ENCODE measurements at regions not wholly inside any gene's neighbourhood (a gene's known extent, or its start where the extent isn't known, plus 50 kb on each side); places are given as distances from the start of the nearest gene placed in this dataset.

GRCh38 chr10:125457406-125457805 is 225.6 kb downstream of the TEX36 start:
- Histone ChIP-seq H3K36me3 (no peaks in the 10 kb centered on the region), H3K27ac (no peak overlapping the region), H3K9me3 (no peaks in the 10 kb centered on the region), H3K27me3 (peaks cover 0 to 41% (median 13%) of the 10 kb centered on the region in 7 donors), H3K4me3 (no peak overlapping the region), H3K4me1 (no peaks in the 10 kb centered on the region)
- WGBS, 2 donors: 52 to 57% methylated on average over 5 of the region's 5 CpGs
- DNase-seq (no peak), ATAC-seq (no peak)
- TF ChIP-seq, protein P1, sequence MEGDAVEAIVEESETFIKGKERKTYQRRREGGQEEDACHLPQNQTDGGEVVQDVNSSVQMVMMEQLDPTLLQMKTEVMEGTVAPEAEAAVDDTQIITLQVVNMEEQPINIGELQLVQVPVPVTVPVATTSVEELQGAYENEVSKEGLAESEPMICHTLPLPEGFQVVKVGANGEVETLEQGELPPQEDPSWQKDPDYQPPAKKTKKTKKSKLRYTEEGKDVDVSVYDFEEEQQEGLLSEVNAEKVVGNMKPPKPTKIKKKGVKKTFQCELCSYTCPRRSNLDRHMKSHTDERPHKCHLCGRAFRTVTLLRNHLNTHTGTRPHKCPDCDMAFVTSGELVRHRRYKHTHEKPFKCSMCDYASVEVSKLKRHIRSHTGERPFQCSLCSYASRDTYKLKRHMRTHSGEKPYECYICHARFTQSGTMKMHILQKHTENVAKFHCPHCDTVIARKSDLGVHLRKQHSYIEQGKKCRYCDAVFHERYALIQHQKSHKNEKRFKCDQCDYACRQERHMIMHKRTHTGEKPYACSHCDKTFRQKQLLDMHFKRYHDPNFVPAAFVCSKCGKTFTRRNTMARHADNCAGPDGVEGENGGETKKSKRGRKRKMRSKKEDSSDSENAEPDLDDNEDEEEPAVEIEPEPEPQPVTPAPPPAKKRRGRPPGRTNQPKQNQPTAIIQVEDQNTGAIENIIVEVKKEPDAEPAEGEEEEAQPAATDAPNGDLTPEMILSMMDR (IDR thresholded peaks at IDR 0.05): no peak
- intact Hi-C loops (cut with DNase I): no loop called here

DNA sequence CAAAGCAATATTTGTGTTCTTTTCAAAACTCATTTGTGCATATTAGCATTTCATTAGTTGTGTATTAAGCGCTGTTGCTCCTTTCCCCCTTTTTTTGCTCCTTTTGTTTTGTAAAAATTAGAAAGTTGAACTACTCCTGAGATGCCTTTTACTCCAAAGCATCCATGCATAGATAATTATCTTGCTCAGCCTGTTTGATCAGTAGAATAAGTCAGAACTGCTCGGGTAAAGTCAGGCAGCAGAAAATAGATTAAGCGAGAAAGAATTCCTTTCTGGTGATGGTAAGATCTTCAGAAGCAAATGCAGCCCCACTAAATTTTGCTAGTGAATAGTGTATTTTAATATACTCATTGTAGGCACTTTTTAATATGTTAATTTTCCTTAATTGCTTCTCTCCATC is 227.1 kb downstream of the TEX36 start:
- no peaks in the 10 kb centered on the region for H3K4me1 ChIP-seq
- no peaks in the 10 kb centered on the region for H3K36me3 ChIP-seq
- 29 to 44% methylated on average over 3 of the region's 3 CpGs for WGBS, 2 donors
- H3K4me3 ChIP-seq: no peak overlapping the region
- no peak overlapping the region for H3K27ac ChIP-seq
- no peak for ATAC-seq
- peaks cover 0 to 42% (median 24%) of the 10 kb centered on the region in 7 donors for H3K27me3 ChIP-seq
- intact Hi-C loops (cut with DNase I): no loop called here
- TF ChIP-seq, protein P1 (IDR thresholded peaks at IDR 0.05): no peak
- no peaks in the 10 kb centered on the region for H3K9me3 ChIP-seq
- no peak for DNase-seq

- TF ChIP-seq, protein P1 (IDR thresholded peaks at IDR 0.05): no peak
- DNase-seq: no peak
- no peaks in the 10 kb centered on the region for H3K9me3 ChIP-seq
- H3K36me3 ChIP-seq: no peaks in the 10 kb centered on the region
- H3K4me1 ChIP-seq: no peaks in the 10 kb centered on the region
- no peak for ATAC-seq
- H3K27me3 ChIP-seq: peaks cover 0 to 42% (median 23%) of the 10 kb centered on the region in 7 donors
- no peak overlapping the region for H3K4me3 ChIP-seq
- intact Hi-C loops (cut with DNase I): no loop called here
- WGBS, 2 donors: 22 to 42% methylated on average over 2 of the region's 2 CpGs
- no peak overlapping the region for H3K27ac ChIP-seq
Observed at GRCh38 chr10:125455431-125455830, 227.5 kb downstream of the TEX36 start.

- Histone ChIP-seq H3K9me3 (no peaks in the 10 kb centered on the region), H3K4me3 (no peak overlapping the region), H3K27ac (no peak overlapping the region), H3K27me3 (peaks cover 0 to 42% (median 23%) of the 10 kb centered on the region in 7 donors), H3K4me1 (no peaks in the 10 kb centered on the region), H3K36me3 (no peaks in the 10 kb centered on the region)
- TF ChIP-seq, protein P1 (IDR thresholded peaks at IDR 0.05): no peak
- WGBS, 2 donors: 77 to 81% methylated on average over 10 of the region's 10 CpGs
- intact Hi-C loops (cut with DNase I): no loop called here
- ATAC-seq (no peak), DNase-seq (no peak)
Observed at GRCh38 chr10:125451319-125451718, 231.6 kb downstream of the TEX36 start.
